Activated naive CD8-positive, alpha-beta T cell treated with anti-CD3 and anti-CD28 coated beads, Interleukin-2, amount 50 U/mL, for 24 hours (primary cell): ENCODE measurements at regions not wholly inside any gene's neighbourhood (a gene's known extent, or its start where the extent isn't known, plus 50 kb on each side); places are given as distances from the start of the nearest gene placed in this dataset.
A peak's percentile ranks its signal among the peaks of the same experiment; 100 is the strongest.

Source experiments
- ATAC-seq: fragments of 150-1000 bp; cut with Tn5 transposase; one replicate; pipeline ENCODE4 v1.10.0; 2021
- DNase-seq: peaks from one replicate; pipeline ENCODE4 v3.0.0; 2021
- H3K27ac Mint-ChIP-seq: one replicate; pipeline ENCODE4 v1.8.0; 2021; ENCODE audit warnings: mild to moderate bottlenecking, mixed read lengths
- H3K27me3 Mint-ChIP-seq: one replicate; pipeline ENCODE4 v1.8.0; 2021; ENCODE audit warnings: mixed read lengths
- H3K36me3 Mint-ChIP-seq: one replicate; pipeline ENCODE4 v1.8.0; 2021; ENCODE audit warnings: low read depth, mixed read lengths
- H3K4me1 Mint-ChIP-seq: one replicate; pipeline ENCODE4 v1.8.0; 2021; ENCODE audit warnings: mixed read lengths
- H3K4me3 Mint-ChIP-seq: one replicate; pipeline ENCODE4 v1.8.0; 2021; ENCODE audit warnings: mild to moderate bottlenecking, moderate library complexity, mixed read lengths
- H3K9me3 Mint-ChIP-seq: one replicate; pipeline ENCODE4 v1.8.0; 2021; ENCODE audit warnings: mixed read lengths

DNA sequence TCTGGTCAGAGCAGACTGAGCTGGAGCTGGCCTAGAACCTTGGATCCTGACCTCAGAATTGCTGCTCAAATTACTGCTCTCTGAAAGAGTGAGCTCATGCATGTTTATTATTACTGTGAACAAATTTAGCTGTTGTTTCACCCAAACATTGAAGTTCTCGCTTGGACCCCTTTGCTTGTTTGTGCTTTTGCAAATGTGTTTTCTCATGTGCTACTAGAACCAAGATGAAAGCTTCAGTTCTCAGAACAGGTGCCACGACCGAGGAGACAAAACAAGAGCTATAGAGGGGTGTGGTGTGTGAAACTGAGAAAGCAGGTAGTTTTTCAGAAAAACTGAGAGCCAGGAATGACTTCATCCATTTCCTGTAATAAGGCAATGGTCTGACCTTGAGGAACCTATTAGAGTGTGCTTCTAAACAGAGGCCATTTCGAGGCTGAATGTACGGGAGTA, 50.0 kb upstream of the ESR1 start:
- Mint-ChIP-seq H3K9me3 (no peaks in the 10 kb centered on the region), H3K36me3 (no peaks in the 10 kb centered on the region), H3K4me3 (no peak overlapping the region), H3K4me1 (peaks cover 22% of the 10 kb centered on the region), H3K27me3 (peaks cover 2% of the 10 kb centered on the region), H3K27ac (peak overlapping the region; percentile 77)
- ATAC-seq, result peak; percentile 90
- no peak for DNase-seq
